ENCODE measurements at regions not wholly inside any gene's neighbourhood (a gene's known extent, or its start where the extent isn't known, plus 50 kb on each side); places are given as distances from the start of the nearest gene placed in this dataset.

- H3K9me3 ChIP-seq (replicated peaks; ENCODE audit: control insufficient read depth, insufficient read depth, low read length), result peaks cover 2% of the 10 kb centered on the region
- no peak overlapping the region for H2AFZ ChIP-seq (ENCODE audit: low read depth, low read length)
- ChIA-PET POLR2A (no interaction called here), CTCF (no interaction called here)
- no peaks in the 10 kb centered on the region for H4K20me1 ChIP-seq (replicated peaks; ENCODE audit: control insufficient read depth, extremely low read depth, insufficient read depth, low read length)
- no peak for FAIRE-seq
- no peaks in the 10 kb centered on the region for H3K4me1 ChIP-seq (ENCODE audit: control insufficient read depth, extremely low read depth, insufficient read depth, low read length)
- H3K27ac ChIP-seq (ENCODE audit: insufficient read depth, low read depth, low read length), result no peak overlapping the region
- H3K9me1 ChIP-seq (replicated peaks; ENCODE audit: control insufficient read depth, extremely low read depth, insufficient read depth, low read length), result no peaks in the 10 kb centered on the region
- no peak for DNase-seq (ENCODE audit: low read depth, low spot score)
- H3K4me3 ChIP-seq (replicated peaks in 1 of 3; ENCODE audit: insufficient read depth in 1 of 3, low read depth in 1 of 3, low read length in 3 of 3), result no peak overlapping the region
- TF ChIP-seq CTCF (IDR thresholded peaks at IDR 0.05; ENCODE audit: extremely low read depth in 1 of 2, insufficient read depth in 1 of 2, low read depth in 1 of 2, low read length in 2 of 2) (no peak), GATA2 (IDR thresholded peaks at IDR 0.05; ENCODE audit: insufficient read depth, insufficient read length, low read depth, low read length) (no peak), POLR2AphosphoS5 (IDR thresholded peaks at IDR 0.05; ENCODE audit: insufficient read depth, low read depth, low read length) (no peak), EZH2 (IDR thresholded peaks at IDR 0.05; ENCODE audit: borderline replicate concordance, low read depth, low read length, severe bottlenecking) (no peak), JUN (IDR thresholded peaks at IDR 0.05; ENCODE audit: borderline replicate concordance, insufficient read depth, insufficient read length, low read depth) (no peak), POLR2A (IDR thresholded peaks at IDR 0.05; ENCODE audit: low read depth, low read length) (no peak), MAX (IDR thresholded peaks at IDR 0.05; ENCODE audit: insufficient read depth, insufficient read length) (no peak), FOS (IDR thresholded peaks at IDR 0.05; ENCODE audit: borderline replicate concordance, insufficient read depth, low read length) (no peak), MYC (IDR thresholded peaks at IDR 0.05; ENCODE audit: low read depth, low read length) (no peak)
- no peaks in the 10 kb centered on the region for H3K27me3 ChIP-seq (ENCODE audit: control insufficient read depth in 2 of 2, insufficient read depth in 2 of 2, low read length in 2 of 2)
- no peaks in the 10 kb centered on the region for H3K36me3 ChIP-seq (ENCODE audit: control insufficient read depth in 2 of 2, extremely low read depth in 1 of 2, insufficient read depth in 2 of 2, low read length in 2 of 2)
- H3K9ac ChIP-seq (replicated peaks; ENCODE audit: extremely low read depth, insufficient read depth, low read length), result no peak overlapping the region
- dilution Hi-C loops (cut with MboI; ENCODE audit: extremely low pct_ligation_motif_present, low sequenced_read_pairs), result no loop called here
- no peaks in the 10 kb centered on the region for H3K79me2 ChIP-seq (ENCODE audit: control insufficient read depth, insufficient read depth, low read length)
- no peak overlapping the region for H3K4me2 ChIP-seq (ENCODE audit: insufficient read depth, low read length)
- BruUV-seq (replicated peaks), result no TSS peak
- intact Hi-C loops (cut with micrococcal nuclease), result no loop called here
Observed at GRCh38 chr17:52306314-52306713, 147.8 kb upstream of the CA10 start.
